CD4-positive, alpha-beta T cell (primary cell): ENCODE measurements at regions not wholly inside any gene's neighbourhood (a gene's known extent, or its start where the extent isn't known, plus 50 kb on each side); places are given as distances from the start of the nearest gene placed in this dataset.

Experiments used
- ATAC-seq: fragments of 200-7000 bp; cut with Tn5 transposase; one replicate; pipeline ENCODE4 v1.10.0; 2022; ENCODE audit warnings: mild to moderate bottlenecking; ENCODE audit not compliant: poor library complexity
- CTCF ChIA-PET: fragments of 350-600 bp; sonication (Branson Sonifier 250); formaldehyde crosslinking; loops from one replicate; lab custom pipeline; 2021; ENCODE audit warnings: antibody characterized with exemption, inconsistent platforms; lab: Charles Lee
- POLR2A ChIA-PET: fragments of 350-600 bp; sonication (Branson Sonifier 250); formaldehyde crosslinking; loops from one replicate; lab custom pipeline; 2021; ENCODE audit warnings: antibody characterized with exemption, inconsistent platforms; lab: Charles Lee
- DNase-seq, 14 experiments: peaks; one replicate each; pipeline ENCODE4 v3.0.0-alpha.2; 2013 to 2020; ENCODE audit warnings: mixed read lengths in 2 of 14
- H3K27ac ChIP-seq, 2 donors: one replicate each; pipeline versions ENCODE4 v1.5.1 to v1.7.0; 2013; ENCODE audit warnings: low read length in 2 of 2, low read depth in 1 of 2, mild to moderate bottlenecking in 1 of 2
- H3K27me3 ChIP-seq, 2 experiments: 1 replicate in 1 of 2; 2 replicates in 1 of 2; pipeline versions ENCODE4 v1.6.1 to v1.7.0; 2013; ENCODE audit warnings: low read length in 2 of 2, control low read depth in 1 of 2, mild to moderate bottlenecking in 1 of 2, moderate library complexity in 1 of 2; ENCODE audit not compliant: insufficient read depth in 2 of 2, control insufficient read depth in 1 of 2
- H3K36me3 ChIP-seq: one replicate; pipeline ENCODE4 v1.6.1; 2013; ENCODE audit warnings: low read length, control low read depth; ENCODE audit not compliant: insufficient read depth
- H3K4me1 ChIP-seq: one replicate; pipeline ENCODE4 v1.6.1; 2013; ENCODE audit warnings: low read length, control low read depth; ENCODE audit not compliant: insufficient read depth
- H3K4me3 ChIP-seq: one replicate; pipeline ENCODE4 v1.5.1; 2013; ENCODE audit warnings: mild to moderate bottlenecking, low read length, moderate library complexity
- H3K9me3 ChIP-seq, 2 experiments: 1 replicate in 1 of 2; 2 replicates in 1 of 2; pipeline versions ENCODE4 v1.6.1 to v1.7.0; 2013; ENCODE audit warnings: low read length in 2 of 2, mild to moderate bottlenecking in 2 of 2, control low read depth in 1 of 2, moderate library complexity in 1 of 2; ENCODE audit not compliant: control insufficient read depth in 1 of 2, insufficient read depth in 1 of 2
- H3K27ac Mint-ChIP-seq: one replicate; pipeline ENCODE4 v1.8.0; 2020; ENCODE audit warnings: mixed read lengths
- H3K27me3 Mint-ChIP-seq: one replicate; pipeline ENCODE4 v1.8.0; 2021; ENCODE audit warnings: mixed read lengths
- H3K36me3 Mint-ChIP-seq: one replicate; pipeline ENCODE4 v1.8.0; 2021; ENCODE audit warnings: low read depth, mixed read lengths
- H3K4me1 Mint-ChIP-seq: one replicate; pipeline ENCODE4 v1.8.0; 2021; ENCODE audit warnings: low read depth, mixed read lengths
- H3K4me3 Mint-ChIP-seq: one replicate; pipeline ENCODE4 v1.8.0; 2020; ENCODE audit warnings: mild to moderate bottlenecking, mixed read lengths
- H3K9me3 Mint-ChIP-seq: one replicate; pipeline ENCODE4 v1.8.0; 2020; ENCODE audit warnings: mixed read lengths
- CTCF ChIP-seq: fragments of 200-600 bp; IDR thresholded peaks from one replicate; pipeline ENCODE4 v1.8.0; 2022; ENCODE audit warnings: antibody characterized with exemption, mild to moderate bottlenecking
- intact Hi-C, 2 experiments: fragments of 100-400 bp; cut with DNase I in 1 of 2; cut with micrococcal nuclease in 1 of 2; formaldehyde crosslinking; loops; one replicate each; pipeline versions ENCODE4 v1.15.1 to v1.9.0; 2023 to 2025; cut with DNase I, micrococcal nuclease

- Mint-ChIP-seq H3K27ac (no peak overlapping the region), H3K4me3 (no peak overlapping the region), H3K36me3 (no peaks in the 10 kb centered on the region), H3K27me3 (no peaks in the 10 kb centered on the region), H3K4me1 (no peaks in the 10 kb centered on the region), H3K9me3 (no peaks in the 10 kb centered on the region)
- ATAC-seq, result no peak
- no peak overlapping the region for H3K27ac ChIP-seq
- intact Hi-C loops, result no loop called here
- DNase-seq, result no peak
- ChIA-PET POLR2A (no interaction called here), CTCF (no interaction called here)
- H3K36me3 ChIP-seq, result no peaks in the 10 kb centered on the region
- no peak overlapping the region for H3K4me3 ChIP-seq
- no peaks in the 10 kb centered on the region for H3K9me3 ChIP-seq
- no peaks in the 10 kb centered on the region for H3K27me3 ChIP-seq
- H3K4me1 ChIP-seq, result no peaks in the 10 kb centered on the region
- TF ChIP-seq CTCF, result no peak
These were observed 134.0 kb downstream of the UFM1 start for GRCh38 chr13:38483623-38484022.

- H3K27me3 Mint-ChIP-seq, result no peaks in the 10 kb centered on the region
- TF ChIP-seq CTCF, result no peak
These were observed 141.0 kb downstream of the UFM1 start for GRCh38 chr13:38490657-38491056.

GRCh38 chr13:38494445-38494844, 144.8 kb downstream of the UFM1 start:
- Histone ChIP-seq H3K36me3 (no peaks in the 10 kb centered on the region), H3K4me3 (no peak overlapping the region), H3K27ac (no peak overlapping the region), H3K27me3 (peaks cover 0 to 8% of the 10 kb centered on the region in 2 experiments), H3K9me3 (no peaks in the 10 kb centered on the region), H3K4me1 (no peaks in the 10 kb centered on the region)
- POLR2A ChIA-PET, result no interaction called here
- no peak for TF ChIP-seq CTCF
- no peak for ATAC-seq
- Mint-ChIP-seq H3K36me3 (no peaks in the 10 kb centered on the region), H3K27me3 (peaks cover 4% of the 10 kb centered on the region), H3K4me3 (no peak overlapping the region), H3K27ac (no peak overlapping the region), H3K4me1 (no peaks in the 10 kb centered on the region), H3K9me3 (peaks cover 5% of the 10 kb centered on the region)
- CTCF ChIA-PET, result no interaction called here
- DNase-seq, result no peak
- intact Hi-C loops, result no loop called here

More at GRCh38 chr13:38490657-38491056, 141.0 kb downstream of the UFM1 start:
- intact Hi-C loops, result no loop called here
- ChIA-PET POLR2A (no interaction called here), CTCF (no interaction called here)
- DNase-seq (no peak), ATAC-seq (no peak)
- Mint-ChIP-seq H3K9me3 (no peaks in the 10 kb centered on the region), H3K4me1 (no peaks in the 10 kb centered on the region), H3K4me3 (no peak overlapping the region), H3K27ac (no peak overlapping the region), H3K36me3 (no peaks in the 10 kb centered on the region)
- Histone ChIP-seq H3K27ac (no peak overlapping the region), H3K9me3 (no peaks in the 10 kb centered on the region), H3K36me3 (no peaks in the 10 kb centered on the region), H3K27me3 (peaks cover 0 to 8% of the 10 kb centered on the region in 2 experiments), H3K4me1 (no peaks in the 10 kb centered on the region), H3K4me3 (no peak overlapping the region)
